Liver (tissue), 8 donors: ENCODE measurements at regions not wholly inside any gene's neighbourhood (a gene's known extent, or its start where the extent isn't known, plus 50 kb on each side); places are given as distances from the start of the nearest gene placed in this dataset.

Experiments used
- DNase-seq: peaks from one replicate; pipeline ENCODE4 v3.0.0-alpha.2; 2017; ENCODE audit warnings: low spot score
- H3K27ac ChIP-seq, 2 donors: one replicate each; pipeline ENCODE4 v1.7.0; 2013; ENCODE audit warnings: inconsistent platforms in 2 of 2, low read length in 2 of 2, control low read depth in 1 of 2, low read depth in 1 of 2, mild to moderate bottlenecking in 1 of 2
- H3K27me3 ChIP-seq, 4 donors: one replicate each; pipeline versions ENCODE4 v1.6.1 to v1.7.0; 2013; ENCODE audit warnings: low read length in 3 of 4, inconsistent platforms in 1 of 4, mild to moderate bottlenecking in 1 of 4, moderate library complexity in 1 of 4; ENCODE audit not compliant: control insufficient read depth in 4 of 4, insufficient read depth in 4 of 4
- H3K36me3 ChIP-seq, 4 donors: one replicate each; pipeline versions ENCODE4 v1.6.1 to v1.7.0; 2013; ENCODE audit warnings: low read length in 3 of 4, mild to moderate bottlenecking in 3 of 4, low read depth in 1 of 4, moderate library complexity in 1 of 4; ENCODE audit not compliant: control insufficient read depth in 4 of 4, insufficient read depth in 3 of 4
- H3K4me1 ChIP-seq, 4 donors: one replicate each; pipeline versions ENCODE4 v1.6.1 to v1.7.0; 2013; ENCODE audit warnings: low read length in 3 of 4, mild to moderate bottlenecking in 3 of 4, moderate library complexity in 1 of 4; ENCODE audit not compliant: control insufficient read depth in 4 of 4, insufficient read depth in 4 of 4
- H3K4me3 ChIP-seq, 3 donors: one replicate each; pipeline versions ENCODE4 v1.6.1 to v1.7.0; 2013; ENCODE audit warnings: low read length in 3 of 3, control low read depth in 1 of 3, low read depth in 1 of 3, mild to moderate bottlenecking in 1 of 3
- H3K9ac ChIP-seq, 2 donors: one replicate each; pipeline ENCODE4 v1.7.0; 2013; ENCODE audit warnings: low read length in 2 of 2, mild to moderate bottlenecking in 2 of 2, moderate library complexity in 2 of 2, control low read depth in 1 of 2, low read depth in 1 of 2
- H3K9me3 ChIP-seq, 4 donors: one replicate each; pipeline versions ENCODE4 v1.6.1 to v1.7.0; 2013; ENCODE audit warnings: low read length in 3 of 4; ENCODE audit not compliant: control insufficient read depth in 4 of 4
- EGR1 ChIP-seq, 2 donors: IDR thresholded peaks; 2 replicates each; pipeline ENCODE4 v1.6.1; 2016 to 2018; ENCODE audit warnings: antibody characterized with exemption in 2 of 2, low read depth in 2 of 2
- FOXA1 ChIP-seq: IDR thresholded peaks from 2 replicates; pipeline ENCODE4 v1.6.1; 2016; ENCODE audit warnings: antibody characterized with exemption
- FOXA2 ChIP-seq: IDR thresholded peaks from 2 replicates; pipeline ENCODE4 v1.6.1; 2016; ENCODE audit warnings: antibody characterized with exemption
- GABPA ChIP-seq, 2 donors: IDR thresholded peaks in 1 of 2; conservative IDR thresholded peaks in 1 of 2; 2 replicates each; pipeline ENCODE4 v1.6.1; 2016; ENCODE audit warnings: antibody characterized with exemption in 2 of 2, mild to moderate bottlenecking in 1 of 2, moderate library complexity in 1 of 2
- HNF4A ChIP-seq, 2 donors: conservative IDR thresholded peaks; 2 replicates each; pipeline ENCODE4 v1.6.1; 2016; ENCODE audit warnings: antibody characterized with exemption in 2 of 2, mild to moderate bottlenecking in 2 of 2
- HNF4G ChIP-seq: IDR thresholded peaks from 2 replicates; pipeline ENCODE4 v1.6.1; 2016; ENCODE audit warnings: antibody characterized with exemption
- NR2F2 ChIP-seq: IDR thresholded peaks from 2 replicates; pipeline ENCODE4 v1.6.1; 2016; ENCODE audit warnings: antibody characterized with exemption
- RAD21 ChIP-seq, 2 donors: IDR thresholded peaks; 2 replicates each; pipeline ENCODE4 v1.6.1; 2016; ENCODE audit warnings: antibody characterized with exemption in 2 of 2, mild to moderate bottlenecking in 2 of 2
- RXRA ChIP-seq, 2 donors: IDR thresholded peaks; 2 replicates each; pipeline ENCODE4 v1.6.1; 2017 to 2018; ENCODE audit warnings: antibody characterized with exemption in 2 of 2, mild to moderate bottlenecking in 1 of 2
- SP1 ChIP-seq: IDR thresholded peaks from 2 replicates; pipeline ENCODE4 v1.6.1; 2018; ENCODE audit warnings: antibody characterized with exemption, mild to moderate bottlenecking
- TAF1 ChIP-seq: conservative IDR thresholded peaks from 2 replicates; pipeline ENCODE4 v1.6.1; 2016; ENCODE audit warnings: antibody characterized with exemption, mild to moderate bottlenecking
- YY1 ChIP-seq: IDR thresholded peaks from 2 replicates; pipeline ENCODE4 v1.6.1; 2016; ENCODE audit warnings: antibody characterized with exemption, mild to moderate bottlenecking
- WGBS: extraction: QIAGEN DNeasy Blood & Tissue Kit; methylation state at CpG from one replicate; pipeline ENCODE4 v1.1.7; 2013; 5-methylcytosine and 5-hydroxymethylcytosine counted together
- TF ChIP-seq, protein P1 (sequence below): IDR thresholded peaks from 2 replicates; pipeline ENCODE4 v1.6.1; 2016; ENCODE audit warnings: antibody characterized with exemption
- TF ChIP-seq, protein P2 (sequence below): fragments of 150-350 bp; IDR thresholded peaks from 2 replicates; pipeline ENCODE4 v1.5.1; 2017; ENCODE audit warnings: improper control_type of control experiment, low read depth, low read length; ENCODE audit not compliant: missing input control
- TF ChIP-seq, protein P3 (sequence below): IDR thresholded peaks from 2 replicates; pipeline ENCODE4 v1.6.1; 2016; ENCODE audit warnings: antibody characterized with exemption
- TF ChIP-seq, protein P4 (sequence below): IDR thresholded peaks from 2 replicates; pipeline ENCODE4 v1.6.1; 2016; ENCODE audit warnings: antibody characterized with exemption
- donor health status: healthy.
- donor health status: healthy.
- donor health status: healthy.
- donor health status: healthy.
- donor health status: healthy.

DNA sequence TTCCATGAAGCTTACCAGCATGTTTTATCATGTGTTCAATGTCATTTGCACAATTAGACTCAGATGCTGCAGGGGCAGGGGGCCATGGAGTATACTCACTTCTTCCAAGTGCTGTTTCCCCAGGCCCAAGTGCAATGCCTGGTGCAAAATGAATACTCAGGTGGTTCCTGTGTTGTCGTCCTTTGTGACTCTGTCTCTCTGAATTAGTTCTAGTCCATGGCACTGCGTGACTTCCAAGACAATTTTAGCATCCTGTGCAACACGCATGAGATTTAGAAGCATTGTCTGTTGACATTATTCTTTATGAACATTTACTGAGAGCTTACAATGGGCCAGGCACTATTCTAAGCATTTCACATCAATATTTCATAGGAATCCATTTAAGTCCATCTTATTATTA is 769.7 kb upstream of the RBFOX1 start:
- H3K4me1 ChIP-seq = no peaks in the 10 kb centered on the region
- WGBS = 76% methylated on average over 3 of the region's 3 CpGs
- no peak overlapping the region for H3K4me3 ChIP-seq
- no peaks in the 10 kb centered on the region for H3K9me3 ChIP-seq
- H3K9ac ChIP-seq = no peak overlapping the region
- no peak for DNase-seq
- no peak for TF ChIP-seq HNF4A (conservative IDR thresholded peaks at IDR 0.05)
- TF ChIP-seq SP1 = no peak
- no peak for TF ChIP-seq EGR1 (IDR thresholded peaks at IDR 0.05; ENCODE audit: low read depth in 2 of 2)
- no peak for TF ChIP-seq YY1
- no peak for TF ChIP-seq FOXA2
- no peak for TF ChIP-seq HNF4G
- no peak for TF ChIP-seq FOXA1
- no peak for TF ChIP-seq RXRA (IDR thresholded peaks at IDR 0.05)
- no peak for TF ChIP-seq RAD21 (IDR thresholded peaks at IDR 0.05)
- no peak for TF ChIP-seq TAF1
- TF ChIP-seq, protein P1, sequence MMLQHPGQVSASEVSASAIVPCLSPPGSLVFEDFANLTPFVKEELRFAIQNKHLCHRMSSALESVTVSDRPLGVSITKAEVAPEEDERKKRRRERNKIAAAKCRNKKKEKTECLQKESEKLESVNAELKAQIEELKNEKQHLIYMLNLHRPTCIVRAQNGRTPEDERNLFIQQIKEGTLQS = no peak
- H3K36me3 ChIP-seq = no peaks in the 10 kb centered on the region
- H3K27me3 ChIP-seq = no peaks in the 10 kb centered on the region
- H3K27ac ChIP-seq = no peak overlapping the region

DNA sequence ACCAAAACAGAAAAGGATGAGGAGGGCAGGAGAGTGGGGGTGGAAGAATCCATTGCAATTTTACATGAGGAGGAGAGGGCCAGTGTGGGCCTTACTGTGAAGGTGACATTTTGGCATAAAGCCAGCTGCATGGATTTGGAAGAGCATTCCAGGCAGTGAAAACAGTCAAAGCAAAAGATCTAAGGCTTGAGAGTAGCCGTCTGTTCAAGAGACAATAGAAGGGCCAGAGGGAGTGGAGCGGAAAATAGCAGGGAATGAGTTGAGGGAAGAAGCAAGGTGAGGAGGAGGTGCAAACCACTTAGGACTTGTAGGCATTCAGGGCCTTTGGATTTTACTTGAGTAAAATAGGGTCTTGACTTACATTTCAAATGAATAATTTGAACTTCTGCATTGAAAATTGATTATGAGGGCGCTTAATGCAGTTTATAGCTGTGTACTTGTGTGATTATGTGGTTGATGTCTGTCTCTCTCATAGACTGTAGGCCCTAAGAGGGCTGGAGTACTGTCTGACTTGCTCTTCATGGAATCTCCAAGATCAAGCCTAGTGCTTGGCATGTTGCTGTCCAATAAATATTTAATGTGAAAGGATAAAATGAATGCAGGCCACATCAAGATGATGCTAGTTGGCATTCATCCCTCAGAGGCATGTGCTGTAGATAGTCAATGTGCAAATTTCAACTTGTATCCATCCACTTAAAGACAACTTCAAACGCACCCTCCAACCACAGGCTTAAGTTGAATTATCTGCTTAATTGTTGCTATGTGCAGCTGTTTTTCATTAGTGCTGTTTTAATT is 772.1 kb upstream of the RBFOX1 start:
- Histone ChIP-seq H3K27ac (no peak overlapping the region), H3K9me3 (no peaks in the 10 kb centered on the region), H3K27me3 (no peaks in the 10 kb centered on the region), H3K4me3 (no peak overlapping the region), H3K4me1 (no peaks in the 10 kb centered on the region), H3K9ac (no peak overlapping the region), H3K36me3 (no peaks in the 10 kb centered on the region)
- TF ChIP-seq, protein P2, sequence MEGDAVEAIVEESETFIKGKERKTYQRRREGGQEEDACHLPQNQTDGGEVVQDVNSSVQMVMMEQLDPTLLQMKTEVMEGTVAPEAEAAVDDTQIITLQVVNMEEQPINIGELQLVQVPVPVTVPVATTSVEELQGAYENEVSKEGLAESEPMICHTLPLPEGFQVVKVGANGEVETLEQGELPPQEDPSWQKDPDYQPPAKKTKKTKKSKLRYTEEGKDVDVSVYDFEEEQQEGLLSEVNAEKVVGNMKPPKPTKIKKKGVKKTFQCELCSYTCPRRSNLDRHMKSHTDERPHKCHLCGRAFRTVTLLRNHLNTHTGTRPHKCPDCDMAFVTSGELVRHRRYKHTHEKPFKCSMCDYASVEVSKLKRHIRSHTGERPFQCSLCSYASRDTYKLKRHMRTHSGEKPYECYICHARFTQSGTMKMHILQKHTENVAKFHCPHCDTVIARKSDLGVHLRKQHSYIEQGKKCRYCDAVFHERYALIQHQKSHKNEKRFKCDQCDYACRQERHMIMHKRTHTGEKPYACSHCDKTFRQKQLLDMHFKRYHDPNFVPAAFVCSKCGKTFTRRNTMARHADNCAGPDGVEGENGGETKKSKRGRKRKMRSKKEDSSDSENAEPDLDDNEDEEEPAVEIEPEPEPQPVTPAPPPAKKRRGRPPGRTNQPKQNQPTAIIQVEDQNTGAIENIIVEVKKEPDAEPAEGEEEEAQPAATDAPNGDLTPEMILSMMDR = no peak
- TF ChIP-seq TAF1 (no peak), NR2F2 (no peak), SP1 (no peak), FOXA2 (no peak), GABPA (IDR thresholded peaks at IDR 0.05 in 1 of 2, conservative IDR thresholded peaks at IDR 0.05 in 1 of 2) (no peak), FOXA1 (no peak), RAD21 (IDR thresholded peaks at IDR 0.05) (no peak), HNF4G (no peak), RXRA (IDR thresholded peaks at IDR 0.05) (no peak), YY1 (no peak)
- TF ChIP-seq, protein P3, sequence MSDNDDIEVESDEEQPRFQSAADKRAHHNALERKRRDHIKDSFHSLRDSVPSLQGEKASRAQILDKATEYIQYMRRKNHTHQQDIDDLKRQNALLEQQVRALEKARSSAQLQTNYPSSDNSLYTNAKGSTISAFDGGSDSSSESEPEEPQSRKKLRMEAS = no peak
- TF ChIP-seq, protein P1 = no peak
- TF ChIP-seq, protein P4, sequence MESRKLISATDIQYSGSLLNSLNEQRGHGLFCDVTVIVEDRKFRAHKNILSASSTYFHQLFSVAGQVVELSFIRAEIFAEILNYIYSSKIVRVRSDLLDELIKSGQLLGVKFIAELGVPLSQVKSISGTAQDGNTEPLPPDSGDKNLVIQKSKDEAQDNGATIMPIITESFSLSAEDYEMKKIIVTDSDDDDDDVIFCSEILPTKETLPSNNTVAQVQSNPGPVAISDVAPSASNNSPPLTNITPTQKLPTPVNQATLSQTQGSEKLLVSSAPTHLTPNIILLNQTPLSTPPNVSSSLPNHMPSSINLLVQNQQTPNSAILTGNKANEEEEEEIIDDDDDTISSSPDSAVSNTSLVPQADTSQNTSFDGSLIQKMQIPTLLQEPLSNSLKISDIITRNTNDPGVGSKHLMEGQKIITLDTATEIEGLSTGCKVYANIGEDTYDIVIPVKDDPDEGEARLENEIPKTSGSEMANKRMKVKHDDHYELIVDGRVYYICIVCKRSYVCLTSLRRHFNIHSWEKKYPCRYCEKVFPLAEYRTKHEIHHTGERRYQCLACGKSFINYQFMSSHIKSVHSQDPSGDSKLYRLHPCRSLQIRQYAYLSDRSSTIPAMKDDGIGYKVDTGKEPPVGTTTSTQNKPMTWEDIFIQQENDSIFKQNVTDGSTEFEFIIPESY = no peak
- DNase-seq = no peak
- 59% methylated on average over 4 of the region's 4 CpGs for WGBS
